HG03442 (cell line): ENCODE measurements at regions not wholly inside any gene's neighbourhood (a gene's known extent, or its start where the extent isn't known, plus 50 kb on each side); places are given as distances from the start of the nearest gene placed in this dataset.
A peak's percentile ranks its signal among the peaks of the same experiment; 100 is the strongest.

ENCODE experiments used
- ATAC-seq: cut with Tn5 transposase; IDR thresholded peaks from one replicate; pipeline ENCODE4 v1.9.1; 2021; ENCODE audit warnings: mild to moderate bottlenecking, moderate library complexity; ENCODE audit not compliant: unreplicated experiment

DNA sequence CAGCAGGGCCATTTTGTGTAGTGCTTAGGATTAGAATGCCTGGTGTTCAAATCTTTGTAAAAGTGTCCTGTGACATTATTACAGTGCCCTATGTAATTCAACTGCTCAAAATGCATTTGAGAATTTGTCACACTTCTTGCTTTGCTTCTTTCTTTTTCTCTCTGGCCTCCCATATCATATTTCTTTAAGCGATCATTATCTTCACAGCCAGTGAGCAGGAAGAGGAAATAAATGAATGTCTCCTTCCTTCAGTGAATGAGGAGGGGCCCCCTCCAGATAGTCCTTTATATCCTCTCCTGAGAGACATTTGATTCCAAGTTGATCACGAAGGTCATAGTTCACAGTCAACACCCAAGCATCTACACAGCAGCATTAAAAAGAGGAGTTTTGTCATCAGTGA lies 425.1 kb upstream of the NPVF start:
- ATAC-seq: no peak

GRCh38 chr7:25656071-25656470 lies 427.8 kb upstream of the NPVF start:
- no peak for ATAC-seq

DNA sequence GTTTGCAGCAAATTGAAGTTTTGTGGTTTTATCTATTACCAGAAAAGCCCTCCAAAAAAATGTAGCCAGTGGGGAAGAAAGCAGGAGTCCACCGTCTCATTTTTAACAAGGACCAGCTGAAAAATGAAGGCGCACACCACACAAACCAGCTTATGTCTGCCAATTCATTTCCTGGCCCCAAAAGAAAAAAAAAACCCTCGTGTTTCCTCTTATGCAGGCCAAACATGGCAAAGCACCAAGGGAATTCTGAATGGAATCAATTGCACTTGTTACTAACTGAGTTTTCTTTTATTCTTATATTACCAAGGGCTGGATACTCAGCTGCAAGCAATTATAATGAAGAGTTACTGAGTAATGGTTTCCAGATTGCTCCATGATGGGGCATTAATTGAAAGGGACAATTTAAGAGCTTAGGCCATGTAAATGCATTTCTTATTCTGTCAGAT lies 428.3 kb upstream of the NPVF start:
- no peak for ATAC-seq

GRCh38 chr7:25658375-25658774 lies 430.1 kb upstream of the NPVF start:
- no peak for ATAC-seq

DNA sequence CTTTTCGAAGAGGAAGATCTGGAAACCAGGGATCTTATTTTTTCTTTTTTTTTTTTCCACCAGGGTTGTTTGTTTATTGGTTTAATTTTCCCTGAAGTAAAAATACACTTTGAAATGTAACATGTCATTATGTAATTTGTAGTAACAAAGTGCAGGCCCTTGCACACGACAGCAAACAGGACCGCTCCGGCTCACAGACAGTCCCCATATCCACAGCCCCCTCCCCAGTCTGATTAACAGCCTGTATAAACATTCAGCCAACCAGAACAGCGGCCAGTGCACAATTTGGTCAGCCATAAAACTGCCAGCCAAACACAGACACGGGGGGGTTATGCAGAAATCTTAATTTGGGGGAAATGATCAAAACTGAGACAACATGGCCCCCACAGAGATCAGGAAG lies 431.6 kb upstream of the NPVF start:
- no peak for ATAC-seq

DNA sequence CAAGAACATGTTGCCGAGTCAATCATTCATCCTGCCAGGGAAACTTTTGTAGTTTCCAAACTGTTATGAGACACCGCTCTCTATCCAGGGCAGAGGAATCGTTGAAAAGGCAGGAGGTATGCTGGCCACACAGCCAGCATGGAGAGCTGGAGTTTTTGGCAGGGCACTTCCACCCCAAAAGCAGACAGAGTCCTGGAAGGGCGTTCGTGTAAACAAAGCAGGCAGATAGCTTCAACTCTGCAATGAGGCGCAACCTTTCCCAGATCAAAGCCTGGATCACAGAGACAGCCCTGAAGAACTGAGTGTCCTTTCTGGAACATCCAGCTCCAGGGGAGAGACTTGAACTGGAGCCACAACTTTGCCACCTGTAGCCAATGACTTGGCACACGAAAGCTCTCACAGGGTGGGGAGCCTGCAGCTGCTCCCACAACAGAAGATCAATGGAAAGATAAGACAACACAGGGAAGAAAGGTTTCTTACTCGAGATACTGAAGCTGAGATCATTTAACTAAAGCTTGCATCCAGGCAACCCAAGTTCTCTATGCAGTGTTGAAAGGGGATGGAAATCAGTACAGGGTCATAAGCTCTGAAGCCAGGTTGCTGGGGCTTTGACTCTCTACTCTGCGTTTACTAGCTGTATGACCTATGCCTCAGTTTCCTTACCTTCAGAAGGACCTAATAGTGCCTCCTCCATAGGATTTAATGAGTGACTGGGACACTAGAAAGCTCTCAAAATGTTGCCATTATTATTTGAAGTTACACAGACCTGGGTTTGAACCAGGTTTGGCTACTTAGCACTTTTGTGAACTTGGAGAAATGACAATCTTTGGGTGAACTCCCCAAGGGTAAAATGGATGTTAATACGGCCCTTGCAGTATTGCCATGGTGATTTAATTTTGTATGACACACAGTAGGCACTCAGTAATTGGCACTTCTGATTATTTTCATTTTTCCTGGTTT lies 434.8 kb upstream of the NPVF start:
- no peak for ATAC-seq

GRCh38 chr7:25663877-25664276 lies 435.6 kb upstream of the NPVF start:
- ATAC-seq: no peak

DNA sequence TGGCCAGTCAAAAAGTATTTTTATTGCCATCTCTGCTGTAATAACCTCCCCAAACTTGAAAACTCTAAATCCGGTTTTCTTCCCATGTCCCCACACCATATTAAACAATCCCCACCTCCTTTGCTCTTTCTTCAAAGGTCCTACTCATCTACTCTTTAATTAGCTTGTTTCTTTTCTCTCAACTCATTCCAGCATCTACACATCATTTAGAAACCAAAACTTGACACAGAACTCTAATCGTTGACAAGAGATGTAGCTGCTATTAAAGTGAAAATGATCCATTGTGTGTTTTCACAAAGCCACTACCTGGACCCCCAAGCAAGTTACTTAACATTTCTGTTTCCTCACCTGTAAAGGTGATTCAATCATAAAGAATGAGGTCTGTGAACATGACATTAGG lies 436.3 kb upstream of the NPVF start:
- ATAC-seq: peak; percentile 42

DNA sequence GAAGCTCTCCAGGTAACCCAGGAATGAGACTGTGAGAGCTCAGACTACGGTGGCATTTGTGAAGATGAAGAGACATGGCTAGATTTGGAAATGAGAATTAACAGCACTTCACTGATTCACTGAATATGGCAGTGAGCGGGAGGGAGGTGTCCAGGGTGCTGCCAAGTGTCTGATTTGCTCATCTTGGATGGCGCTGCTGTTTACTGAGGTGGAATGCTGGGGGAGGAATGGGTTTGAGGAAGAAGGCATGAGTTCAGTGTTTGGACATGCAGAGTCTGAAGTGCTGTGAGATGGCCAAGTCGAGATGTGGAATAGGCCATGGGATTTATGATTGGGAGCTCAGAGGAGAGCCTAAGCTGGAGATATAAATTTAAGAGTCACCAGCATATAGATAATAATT lies 437.1 kb upstream of the NPVF start:
- no peak for ATAC-seq

DNA sequence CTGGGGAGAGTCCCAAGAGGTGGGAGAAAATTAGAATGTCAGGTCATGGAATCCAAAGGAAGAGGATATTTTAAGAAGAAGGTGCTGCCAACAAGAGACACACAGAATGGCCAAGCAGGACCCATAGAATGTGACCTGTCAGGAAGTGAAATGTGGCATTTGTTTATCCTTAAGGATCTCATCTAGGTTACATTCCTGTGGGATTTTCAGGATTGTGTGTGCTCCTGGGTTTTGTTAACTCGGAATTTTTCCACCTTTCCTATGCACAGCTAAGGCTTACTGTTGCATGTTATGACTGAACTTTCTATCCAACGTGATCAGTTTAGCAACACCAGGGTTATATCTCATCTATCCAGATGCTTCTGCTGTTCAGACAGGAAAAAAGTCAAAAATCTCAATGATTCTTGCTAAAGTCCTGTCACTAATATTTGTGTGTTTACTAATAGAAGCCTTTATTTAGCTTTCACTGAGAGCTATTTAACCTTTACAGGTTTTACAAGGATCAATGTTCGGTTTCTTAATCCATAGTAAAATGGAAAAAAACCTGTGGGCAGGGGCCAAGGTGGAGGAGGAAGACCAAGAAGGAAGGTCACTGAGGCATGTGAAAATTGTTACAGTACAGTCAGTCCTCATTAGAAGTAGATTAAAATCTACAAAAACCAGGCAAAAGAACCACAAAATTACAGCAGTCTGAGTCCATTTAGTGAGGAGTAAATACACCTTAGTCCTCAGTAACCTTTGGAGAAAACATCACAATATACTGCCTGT lies 437.8 kb upstream of the NPVF start:
- no peak for ATAC-seq

- ATAC-seq: no peak
Observed at GRCh38 chr7:25666671-25667060, 438.4 kb upstream of the NPVF start.

DNA sequence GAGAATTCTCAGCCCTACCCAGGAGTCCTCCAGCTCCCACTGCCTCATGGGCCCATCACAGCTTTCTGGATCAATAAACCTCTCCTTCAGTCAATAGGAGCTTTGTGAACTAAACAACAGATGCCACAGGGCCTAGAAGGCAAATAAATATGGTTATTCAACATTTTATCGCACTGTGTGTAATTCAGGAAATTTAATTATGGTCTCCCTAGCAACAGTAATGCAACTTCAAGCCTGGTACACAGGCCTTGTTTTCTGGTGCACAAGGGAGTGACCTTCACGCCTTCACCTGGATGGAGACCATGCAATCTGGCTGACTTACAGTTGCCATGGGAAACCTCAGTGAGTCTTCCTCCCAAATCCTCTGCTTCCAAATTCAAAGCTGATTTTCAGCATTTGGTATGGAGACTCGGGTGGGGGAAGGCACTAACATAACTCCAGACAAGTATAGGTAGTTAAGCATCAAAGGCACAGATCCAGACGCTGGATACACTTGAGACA lies 441.0 kb upstream of the NPVF start:
- no peak for ATAC-seq

DNA sequence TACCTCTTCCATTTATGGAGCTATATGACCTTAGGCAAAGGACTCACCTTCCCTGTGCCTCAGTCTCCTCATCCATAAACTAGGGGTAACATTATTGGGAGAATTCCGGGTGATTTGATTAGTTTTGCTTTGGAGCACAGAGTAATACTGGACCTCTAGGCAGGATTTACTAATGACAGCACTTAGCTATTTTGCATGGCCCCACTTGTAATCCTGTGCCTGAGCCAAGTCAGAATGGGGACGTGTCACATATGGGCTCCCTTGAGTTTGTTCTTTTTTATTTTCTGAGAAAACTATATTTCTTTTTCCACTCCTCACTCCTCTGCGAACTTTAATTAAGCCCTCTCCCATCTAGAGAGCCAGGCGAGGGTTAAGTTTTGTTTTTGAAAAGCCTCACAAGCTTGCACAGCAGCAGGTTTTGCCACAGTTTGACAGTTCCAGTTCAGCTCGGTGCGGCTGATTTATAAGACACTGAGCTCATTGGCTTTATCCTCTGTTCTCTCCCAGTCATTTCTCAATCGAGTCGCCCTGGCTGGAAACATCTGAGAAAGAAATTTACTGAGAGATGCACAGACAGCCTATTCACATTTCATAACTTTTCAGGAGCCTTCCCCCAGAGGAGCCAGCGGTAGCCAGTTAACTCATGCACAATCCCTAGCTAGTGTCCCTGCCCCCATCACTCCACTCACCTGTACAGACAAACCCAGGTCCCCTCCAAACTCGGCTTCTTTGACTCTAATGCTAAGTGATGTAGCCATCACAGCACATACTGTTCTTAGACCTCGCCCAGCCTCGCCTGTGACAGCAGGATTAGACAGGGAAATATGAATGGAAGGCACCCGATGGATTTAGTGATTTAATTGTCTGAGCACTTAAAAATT lies 441.9 kb upstream of the NPVF start:
- no peak for ATAC-seq

- no peak for ATAC-seq
Observed at GRCh38 chr7:25671111-25671510, 442.8 kb upstream of the NPVF start.

DNA sequence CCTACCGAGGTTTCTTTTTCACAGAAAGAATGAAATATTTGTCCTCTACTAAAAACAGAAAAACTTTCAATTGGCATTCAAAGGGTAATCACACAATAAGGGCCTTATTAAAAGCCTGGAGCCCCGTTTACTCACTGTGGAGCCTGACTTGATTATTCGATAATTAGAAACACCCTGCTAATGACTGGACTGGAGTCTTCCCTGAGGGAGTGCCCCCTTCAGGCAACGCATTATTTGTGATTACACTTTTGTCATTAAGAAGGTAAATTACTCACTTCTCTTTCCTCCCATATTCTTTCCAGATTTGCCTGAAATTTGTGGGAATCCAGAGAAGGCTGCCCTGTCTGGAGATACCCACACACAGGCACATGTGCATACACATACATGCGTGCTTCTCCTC lies 444.2 kb upstream of the NPVF start:
- ATAC-seq: no peak

DNA sequence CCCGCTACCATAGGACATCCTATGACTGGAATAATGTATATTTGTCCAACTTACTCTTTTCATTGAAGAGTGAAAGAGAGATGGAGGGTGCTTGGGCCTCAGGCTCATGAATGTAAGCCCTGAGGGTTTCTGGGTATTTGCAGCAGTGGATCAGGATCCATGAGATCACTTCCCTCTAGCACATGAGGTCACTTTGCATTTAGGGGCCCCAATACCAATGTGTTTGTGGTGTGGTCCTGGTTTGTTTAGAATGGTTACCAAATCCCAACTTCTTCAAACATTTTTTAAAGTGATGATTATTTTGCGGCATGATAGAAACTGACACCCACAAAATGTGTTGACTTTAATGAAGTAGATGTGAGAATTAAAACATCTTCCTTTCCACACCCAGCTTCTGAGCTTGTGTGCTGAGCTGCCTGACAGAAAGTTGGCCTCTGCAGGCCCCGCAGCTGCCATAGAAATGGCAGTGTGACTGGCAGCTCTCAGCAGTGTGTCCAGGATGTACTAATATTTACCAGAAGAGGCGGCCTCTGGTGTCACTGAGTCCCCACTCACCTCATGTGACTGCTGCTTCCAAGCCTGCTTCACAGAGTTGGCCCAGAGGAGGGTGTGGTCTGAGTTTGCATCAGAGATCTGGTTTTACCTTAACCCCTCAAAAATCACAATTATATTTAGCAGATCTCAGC lies 447.6 kb upstream of the NPVF start:
- ATAC-seq: no peak

- no peak for ATAC-seq
Observed at GRCh38 chr7:25677595-25677994, 449.3 kb upstream of the NPVF start.

DNA sequence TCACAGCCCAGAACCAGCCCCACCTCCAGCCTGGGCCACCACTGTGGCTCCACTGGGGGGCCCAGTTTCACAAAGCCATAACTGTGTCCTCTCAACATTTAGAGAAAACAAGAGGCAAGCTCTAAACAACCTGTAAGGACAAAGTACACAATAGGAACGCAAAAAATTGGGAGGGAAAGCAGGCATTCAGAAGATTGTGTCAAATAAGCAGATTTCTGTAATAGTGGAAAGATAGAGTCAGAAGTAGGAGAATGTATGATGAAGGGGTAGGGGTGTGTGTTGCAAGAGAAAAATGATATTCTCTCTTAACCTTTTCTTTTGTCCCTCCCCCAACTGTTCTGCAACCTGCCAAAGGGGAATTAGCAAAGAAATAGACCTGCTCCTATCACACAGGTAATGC lies 449.9 kb upstream of the NPVF start:
- no peak for ATAC-seq

- ATAC-seq: no peak
Observed at GRCh38 chr7:25680636-25681035, 452.4 kb upstream of the NPVF start.

DNA sequence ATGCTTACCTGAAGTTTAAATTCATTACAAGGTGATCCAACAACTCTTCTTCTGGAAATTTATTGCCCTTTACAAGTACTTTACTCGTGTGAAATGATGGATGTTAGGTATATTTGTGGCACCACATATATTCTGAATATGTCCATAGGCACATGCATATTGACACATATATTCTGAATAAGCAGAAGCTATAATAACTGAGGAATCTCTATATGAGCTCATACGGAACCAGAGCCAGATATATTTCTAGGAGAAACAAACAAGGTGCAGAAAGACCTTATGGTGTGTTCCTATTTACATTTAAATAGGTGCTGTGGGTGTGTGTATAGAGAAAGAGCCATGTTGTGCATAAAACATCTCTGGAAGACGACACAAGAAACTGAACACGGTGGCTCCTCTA lies 456.1 kb upstream of the NPVF start:
- no peak for ATAC-seq
